HEK293 (cell line): ENCODE measurements at regions not wholly inside any gene's neighbourhood (a gene's known extent, or its start where the extent isn't known, plus 50 kb on each side); places are given as distances from the start of the nearest gene placed in this dataset.

Experiments used
- CTCF ChIP-seq: fragments of 450-650 bp; formaldehyde crosslinking; IDR thresholded peaks from 2 replicates; pipeline ENCODE4 v1.5.1; 2016; ENCODE audit warnings: missing biosample characterization, missing genetic modification characterization
- GLI4 ChIP-seq: fragments of 450-650 bp; formaldehyde crosslinking; IDR thresholded peaks from 2 replicates; pipeline ENCODE4 v1.5.1; 2016; ENCODE audit warnings: missing biosample characterization, missing genetic modification characterization
- OSR2 ChIP-seq: fragments of 450-650 bp; formaldehyde crosslinking; IDR thresholded peaks from 2 replicates; pipeline ENCODE4 v1.5.1; 2016; ENCODE audit warnings: missing biosample characterization, missing genetic modification characterization
- PRDM2 ChIP-seq: fragments of 450-650 bp; formaldehyde crosslinking; IDR thresholded peaks from 2 replicates; pipeline ENCODE4 v1.5.1; 2016; ENCODE audit warnings: missing biosample characterization, missing genetic modification characterization, borderline replicate concordance
- SALL2 ChIP-seq: fragments of 450-650 bp; formaldehyde crosslinking; IDR thresholded peaks from 2 replicates; pipeline ENCODE4 v1.5.0; 2017; ENCODE audit warnings: missing biosample characterization, mild to moderate bottlenecking, missing genetic modification characterization, borderline replicate concordance
- SP2 ChIP-seq: fragments of 450-650 bp; formaldehyde crosslinking; IDR thresholded peaks from 2 replicates; pipeline ENCODE4 v1.5.1; 2016; ENCODE audit warnings: missing biosample characterization, missing genetic modification characterization
- ZBTB20 ChIP-seq: fragments of 450-650 bp; formaldehyde crosslinking; IDR thresholded peaks from 2 replicates; pipeline ENCODE4 v1.5.1; 2016; ENCODE audit warnings: missing biosample characterization, missing genetic modification characterization
- ZNF114 ChIP-seq: fragments of 450-650 bp; formaldehyde crosslinking; IDR thresholded peaks from 2 replicates; pipeline ENCODE4 v1.5.0; 2017; ENCODE audit warnings: missing biosample characterization, missing genetic modification characterization
- ZNF121 ChIP-seq: fragments of 450-650 bp; formaldehyde crosslinking; IDR thresholded peaks from 2 replicates; pipeline ENCODE4 v1.5.1; 2016; ENCODE audit warnings: missing biosample characterization, missing genetic modification characterization
- ZNF274 ChIP-seq, 2 experiments: fragments of 200-500 bp in 1 of 2; fragments of 450-650 bp in 1 of 2; sonication (Bioruptor generic) in 1 of 2; formaldehyde crosslinking in 1 of 2; IDR thresholded peaks; 2 replicates each; pipeline versions ENCODE4 v1.5.1 to v1.6.1; 2014 to 2016; ENCODE audit warnings: borderline replicate concordance in 1 of 2, inconsistent platforms in 1 of 2, low read length in 1 of 2, missing biosample characterization in 1 of 2, missing genetic modification characterization in 1 of 2
- ZNF302 ChIP-seq: fragments of 450-650 bp; formaldehyde crosslinking; IDR thresholded peaks from 2 replicates; pipeline ENCODE4 v1.5.1; 2016; ENCODE audit warnings: missing biosample characterization, missing genetic modification characterization, low read depth
- ZSCAN5A ChIP-seq: fragments of 450-650 bp; formaldehyde crosslinking; IDR thresholded peaks from 2 replicates; pipeline ENCODE4 v1.5.1; 2016; ENCODE audit warnings: missing biosample characterization, missing genetic modification characterization
- TF ChIP-seq, protein P1 (sequence below): fragments of 450-650 bp; formaldehyde crosslinking; IDR thresholded peaks from 2 replicates; pipeline ENCODE4 v1.5.1; 2016; ENCODE audit warnings: missing biosample characterization, missing genetic modification characterization, low read depth

GRCh38 chr16:49937886-49938285 lies 82.0 kb upstream of the ZNF423 start:
- TF ChIP-seq OSR2 (tag by site-specific recombination) = no peak
- TF ChIP-seq ZNF114 (tag by site-specific recombination) = no peak
- no peak for TF ChIP-seq CTCF (tag by site-specific recombination)
- no peak for TF ChIP-seq SP2
- TF ChIP-seq ZSCAN5A (tag by site-specific recombination) = no peak
- TF ChIP-seq ZNF274 (IDR thresholded peaks at IDR 0.05; ENCODE audit: low read length) = no peak
- TF ChIP-seq ZNF274 (tag by site-specific recombination; IDR thresholded peaks at IDR 0.05; ENCODE audit: borderline replicate concordance) = no peak
- no peak for TF ChIP-seq ZNF121 (tag by site-specific recombination)
- TF ChIP-seq, protein P1, sequence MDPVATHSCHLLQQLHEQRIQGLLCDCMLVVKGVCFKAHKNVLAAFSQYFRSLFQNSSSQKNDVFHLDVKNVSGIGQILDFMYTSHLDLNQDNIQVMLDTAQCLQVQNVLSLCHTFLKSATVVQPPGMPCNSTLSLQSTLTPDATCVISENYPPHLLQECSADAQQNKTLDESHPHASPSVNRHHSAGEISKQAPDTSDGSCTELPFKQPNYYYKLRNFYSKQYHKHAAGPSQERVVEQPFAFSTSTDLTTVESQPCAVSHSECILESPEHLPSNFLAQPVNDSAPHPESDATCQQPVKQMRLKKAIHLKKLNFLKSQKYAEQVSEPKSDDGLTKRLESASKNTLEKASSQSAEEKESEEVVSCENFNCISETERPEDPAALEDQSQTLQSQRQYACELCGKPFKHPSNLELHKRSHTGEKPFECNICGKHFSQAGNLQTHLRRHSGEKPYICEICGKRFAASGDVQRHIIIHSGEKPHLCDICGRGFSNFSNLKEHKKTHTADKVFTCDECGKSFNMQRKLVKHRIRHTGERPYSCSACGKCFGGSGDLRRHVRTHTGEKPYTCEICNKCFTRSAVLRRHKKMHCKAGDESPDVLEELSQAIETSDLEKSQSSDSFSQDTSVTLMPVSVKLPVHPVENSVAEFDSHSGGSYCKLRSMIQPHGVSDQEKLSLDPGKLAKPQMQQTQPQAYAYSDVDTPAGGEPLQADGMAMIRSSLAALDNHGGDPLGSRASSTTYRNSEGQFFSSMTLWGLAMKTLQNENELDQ (tag by site-specific recombination) = no peak
- no peak for TF ChIP-seq SALL2 (tag by site-specific recombination)
- TF ChIP-seq GLI4 = no peak
- no peak for TF ChIP-seq ZNF302
- no peak for TF ChIP-seq PRDM2 (tag by site-specific recombination)
- no peak for TF ChIP-seq ZBTB20 (tag by site-specific recombination)
